ENCODE measurements at regions not wholly inside any gene's neighbourhood (a gene's known extent, or its start where the extent isn't known, plus 50 kb on each side); places are given as distances from the start of the nearest gene placed in this dataset.

DNA sequence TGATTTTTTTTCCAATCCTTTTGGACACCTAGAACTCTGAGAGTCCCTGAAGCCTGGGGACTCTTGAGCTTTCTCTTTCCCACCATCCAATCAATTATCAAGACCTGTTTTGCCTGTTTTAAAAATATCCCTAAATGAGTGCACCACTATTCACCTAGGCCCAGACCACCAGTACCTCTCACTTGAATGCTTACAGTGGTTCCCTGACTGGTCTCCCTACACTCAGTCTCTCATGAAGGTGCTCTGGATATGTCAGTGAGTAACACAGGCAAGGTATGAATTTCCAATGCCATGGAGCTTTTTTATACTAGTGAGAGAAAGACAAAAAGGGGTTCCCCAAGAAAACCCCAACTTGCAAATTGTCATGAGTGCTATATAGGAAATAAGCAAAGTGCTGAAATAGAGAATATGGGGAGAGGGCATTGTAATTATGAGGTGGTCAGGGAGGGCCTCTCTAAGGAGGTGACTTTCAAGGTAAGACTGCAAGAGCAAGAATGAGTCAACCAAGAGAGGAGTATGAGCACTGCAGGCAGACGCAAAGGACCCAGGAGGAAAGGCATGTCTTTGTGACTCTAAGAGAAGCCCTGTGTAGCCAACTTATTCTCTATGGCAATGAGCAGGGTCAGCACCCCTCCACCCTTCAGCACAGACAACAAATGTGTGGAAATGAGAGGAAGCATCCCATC lies 85.3 kb upstream of the MBIP start:
- TF ChIP-seq, protein P1, sequence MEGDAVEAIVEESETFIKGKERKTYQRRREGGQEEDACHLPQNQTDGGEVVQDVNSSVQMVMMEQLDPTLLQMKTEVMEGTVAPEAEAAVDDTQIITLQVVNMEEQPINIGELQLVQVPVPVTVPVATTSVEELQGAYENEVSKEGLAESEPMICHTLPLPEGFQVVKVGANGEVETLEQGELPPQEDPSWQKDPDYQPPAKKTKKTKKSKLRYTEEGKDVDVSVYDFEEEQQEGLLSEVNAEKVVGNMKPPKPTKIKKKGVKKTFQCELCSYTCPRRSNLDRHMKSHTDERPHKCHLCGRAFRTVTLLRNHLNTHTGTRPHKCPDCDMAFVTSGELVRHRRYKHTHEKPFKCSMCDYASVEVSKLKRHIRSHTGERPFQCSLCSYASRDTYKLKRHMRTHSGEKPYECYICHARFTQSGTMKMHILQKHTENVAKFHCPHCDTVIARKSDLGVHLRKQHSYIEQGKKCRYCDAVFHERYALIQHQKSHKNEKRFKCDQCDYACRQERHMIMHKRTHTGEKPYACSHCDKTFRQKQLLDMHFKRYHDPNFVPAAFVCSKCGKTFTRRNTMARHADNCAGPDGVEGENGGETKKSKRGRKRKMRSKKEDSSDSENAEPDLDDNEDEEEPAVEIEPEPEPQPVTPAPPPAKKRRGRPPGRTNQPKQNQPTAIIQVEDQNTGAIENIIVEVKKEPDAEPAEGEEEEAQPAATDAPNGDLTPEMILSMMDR (IDR thresholded peaks at IDR 0.05; ENCODE audit: borderline replicate concordance, extremely low read depth, low read length, poor library complexity, severe bottlenecking): no peak
- TF ChIP-seq EZH2 (IDR thresholded peaks at IDR 0.05; ENCODE audit: borderline replicate concordance, low read depth, low read length, severe bottlenecking): no peak

Data from DND-41 (cell line).